KMS-11 (cell line): ENCODE measurements at regions not wholly inside any gene's neighbourhood (a gene's known extent, or its start where the extent isn't known, plus 50 kb on each side); places are given as distances from the start of the nearest gene placed in this dataset.

Experiments used
- H2AFZ ChIP-seq: fragments of 200-600 bp; sonication (generic); 2 replicates; pipeline ENCODE4 v1.6.1; 2016; ENCODE audit warnings: antibody characterized with exemption, mixed run types, low read depth
- H3K27ac ChIP-seq: fragments of 200-600 bp; sonication (generic); 2 replicates; pipeline ENCODE4 v1.6.1; 2016; ENCODE audit warnings: mild to moderate bottlenecking, mixed run types
- H3K27me3 ChIP-seq: fragments of 200-600 bp; sonication (generic); 2 replicates; pipeline ENCODE4 v1.6.1; 2017; ENCODE audit warnings: mild to moderate bottlenecking, low read depth, mixed run types, moderate library complexity; ENCODE audit not compliant: insufficient read depth
- H3K36me3 ChIP-seq: fragments of 200-600 bp; sonication (generic); 2 replicates; pipeline ENCODE4 v1.6.1; 2017; ENCODE audit warnings: mild to moderate bottlenecking, mixed run types; ENCODE audit not compliant: insufficient read depth
- H3K4me1 ChIP-seq: fragments of 200-600 bp; sonication (generic); 2 replicates; pipeline ENCODE4 v1.6.1; 2016; ENCODE audit warnings: mild to moderate bottlenecking, low read depth, mixed run types; ENCODE audit not compliant: poor library complexity, severe bottlenecking
- H3K4me2 ChIP-seq: fragments of 200-600 bp; sonication (generic); 2 replicates; pipeline ENCODE4 v1.7.0; 2016; ENCODE audit warnings: mild to moderate bottlenecking, mixed run types
- H3K4me3 ChIP-seq: fragments of 200-600 bp; sonication (generic); IDR thresholded peaks from 2 replicates; pipeline ENCODE4 v1.6.1; 2017; ENCODE audit warnings: low read depth, low read length, mixed read lengths; ENCODE audit not compliant: insufficient read depth
- H3K79me2 ChIP-seq: fragments of 200-600 bp; sonication (generic); 2 replicates; pipeline ENCODE4 v1.6.1; 2016; ENCODE audit warnings: low read depth, mixed run types; ENCODE audit not compliant: insufficient read depth
- H3K9ac ChIP-seq: fragments of 200-600 bp; sonication (generic); 2 replicates; pipeline ENCODE4 v1.6.1; 2016; ENCODE audit warnings: mild to moderate bottlenecking, mixed run types
- H4K20me1 ChIP-seq: fragments of 200-600 bp; sonication (generic); 2 replicates; pipeline ENCODE4 v1.6.1; 2016; ENCODE audit warnings: mild to moderate bottlenecking, mixed run types; ENCODE audit not compliant: insufficient read depth
- CTCF ChIP-seq: fragments of 200-600 bp; sonication (generic); conservative IDR thresholded peaks from 2 replicates; pipeline ENCODE4 v1.6.1; 2017; ENCODE audit warnings: low read depth, mild to moderate bottlenecking, antibody characterized with exemption, low read length, moderate library complexity, mixed read lengths

- no peak for TF ChIP-seq CTCF
- no peaks in the 10 kb centered on the region for H4K20me1 ChIP-seq
- no peak overlapping the region for H3K9ac ChIP-seq
- H3K27me3 ChIP-seq = no peaks in the 10 kb centered on the region
- H3K4me3 ChIP-seq = no peak overlapping the region
- no peaks in the 10 kb centered on the region for H3K4me1 ChIP-seq
- no peaks in the 10 kb centered on the region for H3K79me2 ChIP-seq
- H2AFZ ChIP-seq = no peak overlapping the region
- no peak overlapping the region for H3K27ac ChIP-seq
- H3K36me3 ChIP-seq = no peaks in the 10 kb centered on the region
- no peak overlapping the region for H3K4me2 ChIP-seq
These were observed 1239.3 kb upstream of the ADGRL4 start for GRCh38 chr1:80245813-80246212.

GRCh38 chr1:80244372-80244771, 1237.8 kb upstream of the ADGRL4 start:
- no peaks in the 10 kb centered on the region for H3K27me3 ChIP-seq
- no peak overlapping the region for H3K27ac ChIP-seq
- no peaks in the 10 kb centered on the region for H3K36me3 ChIP-seq
- H4K20me1 ChIP-seq = no peaks in the 10 kb centered on the region
- H3K4me3 ChIP-seq = no peak overlapping the region
- no peaks in the 10 kb centered on the region for H3K79me2 ChIP-seq
- H3K9ac ChIP-seq = no peak overlapping the region
- no peak overlapping the region for H3K4me2 ChIP-seq
- no peak for TF ChIP-seq CTCF
- no peaks in the 10 kb centered on the region for H3K4me1 ChIP-seq
- no peak overlapping the region for H2AFZ ChIP-seq

- no peaks in the 10 kb centered on the region for H4K20me1 ChIP-seq
- no peaks in the 10 kb centered on the region for H3K36me3 ChIP-seq
- H3K4me3 ChIP-seq = no peak overlapping the region
- no peaks in the 10 kb centered on the region for H3K79me2 ChIP-seq
- H2AFZ ChIP-seq = no peak overlapping the region
- no peak for TF ChIP-seq CTCF
- H3K9ac ChIP-seq = no peak overlapping the region
- H3K4me2 ChIP-seq = no peak overlapping the region
- no peaks in the 10 kb centered on the region for H3K27me3 ChIP-seq
- H3K4me1 ChIP-seq = no peaks in the 10 kb centered on the region
- no peak overlapping the region for H3K27ac ChIP-seq
These were observed 1235.0 kb upstream of the ADGRL4 start for GRCh38 chr1:80241566-80241965.

- Histone ChIP-seq H3K36me3 (no peaks in the 10 kb centered on the region), H2AFZ (no peak overlapping the region), H3K79me2 (no peaks in the 10 kb centered on the region), H3K9ac (no peak overlapping the region), H3K4me1 (no peaks in the 10 kb centered on the region), H3K4me3 (no peak overlapping the region), H3K4me2 (no peak overlapping the region), H3K27me3 (no peaks in the 10 kb centered on the region), H4K20me1 (no peaks in the 10 kb centered on the region), H3K27ac (no peak overlapping the region)
- no peak for TF ChIP-seq CTCF
These were observed 1219.0 kb upstream of the ADGRL4 start for GRCh38 chr1:80225510-80225909.

GRCh38 chr1:80221319-80221718, 1214.8 kb upstream of the ADGRL4 start:
- no peaks in the 10 kb centered on the region for H3K36me3 ChIP-seq
- no peaks in the 10 kb centered on the region for H4K20me1 ChIP-seq
- no peak overlapping the region for H3K4me3 ChIP-seq
- no peak overlapping the region for H3K4me2 ChIP-seq
- H3K9ac ChIP-seq = no peak overlapping the region
- no peaks in the 10 kb centered on the region for H3K4me1 ChIP-seq
- TF ChIP-seq CTCF = no peak
- H3K79me2 ChIP-seq = no peaks in the 10 kb centered on the region
- no peak overlapping the region for H2AFZ ChIP-seq
- no peaks in the 10 kb centered on the region for H3K27me3 ChIP-seq
- no peak overlapping the region for H3K27ac ChIP-seq
